AG09319 (cell line): ENCODE measurements at regions not wholly inside any gene's neighbourhood (a gene's known extent, or its start where the extent isn't known, plus 50 kb on each side); places are given as distances from the start of the nearest gene placed in this dataset.

Experiments used
- DNase-seq: peaks from one replicate; pipeline ENCODE4 v3.0.0-alpha.2; 2010; ENCODE audit warnings: low read depth; ENCODE audit errors: extremely low read depth
- CTCF ChIP-seq: IDR thresholded peaks from 2 replicates; pipeline ENCODE4 v1.5.1; 2011; ENCODE audit warnings: low read depth, mild to moderate bottlenecking, inconsistent platforms, low read length, moderate library complexity

GRCh38 chr2:51516667-51517066 lies 484.7 kb upstream of the NRXN1 start:
- no peak for TF ChIP-seq CTCF
- no peak for DNase-seq

- DNase-seq: no peak
- no peak for TF ChIP-seq CTCF
These were observed 479.1 kb upstream of the NRXN1 start for GRCh38 chr2:51511002-51511401.

GRCh38 chr2:51510303-51510702 lies 478.4 kb upstream of the NRXN1 start:
- TF ChIP-seq CTCF: no peak
- no peak for DNase-seq

- DNase-seq: no peak
- no peak for TF ChIP-seq CTCF
These were observed 473.6 kb upstream of the NRXN1 start for GRCh38 chr2:51505533-51505932.

- no peak for TF ChIP-seq CTCF
- DNase-seq: no peak
These were observed 458.8 kb upstream of the NRXN1 start for GRCh38 chr2:51490576-51491234.

- no peak for TF ChIP-seq CTCF
- no peak for DNase-seq
These were observed 452.7 kb upstream of the NRXN1 start for GRCh38 chr2:51484605-51485004.

- no peak for DNase-seq
- no peak for TF ChIP-seq CTCF
These were observed 451.8 kb upstream of the NRXN1 start for GRCh38 chr2:51483720-51484119.
